ENCODE measurements at regions not wholly inside any gene's neighbourhood (a gene's known extent, or its start where the extent isn't known, plus 50 kb on each side); places are given as distances from the start of the nearest gene placed in this dataset.

DNA sequence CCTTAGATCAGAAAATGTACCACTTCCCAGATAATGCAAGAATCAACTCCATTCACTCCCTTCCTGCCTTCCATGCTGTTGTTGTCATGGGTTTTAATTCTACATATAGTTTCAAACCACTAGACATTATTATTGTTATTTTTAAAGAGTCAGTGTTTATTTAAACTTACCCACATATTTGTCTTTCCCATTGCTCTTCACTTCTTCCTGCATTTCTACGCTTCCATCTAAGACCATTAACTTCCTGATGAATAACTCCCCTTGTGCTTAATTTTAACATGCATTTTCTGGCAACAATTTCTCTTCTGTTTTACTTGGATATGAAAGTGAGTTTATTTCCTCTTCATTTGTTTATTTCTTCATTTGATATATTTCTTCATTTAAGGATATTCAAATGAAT, 127.1 kb upstream of the FHIT start:
- Histone ChIP-seq H3K79me2 (ENCODE audit: control insufficient read depth, insufficient read depth, low read length) (no peaks in the 10 kb centered on the region), H3K4me3 (ENCODE audit: control insufficient read depth in 2 of 3, extremely low read depth in 1 of 3, insufficient read depth in 2 of 3, low read depth in 1 of 3, low read length in 3 of 3) (no peak overlapping the region), H3K36me3 (ENCODE audit: control insufficient read depth in 2 of 2, extremely low read depth in 1 of 2, insufficient read depth in 2 of 2, low read length in 2 of 2) (no peaks in the 10 kb centered on the region), H3K9ac (ENCODE audit: control insufficient read depth, extremely low read depth, insufficient read depth, low read length) (no peak overlapping the region), H4K20me1 (ENCODE audit: control insufficient read depth, extremely low read depth, insufficient read depth, low read length) (no peaks in the 10 kb centered on the region), H3K27ac (ENCODE audit: control insufficient read depth, insufficient read depth, low read length) (no peak overlapping the region), H3K9me3 (ENCODE audit: control insufficient read depth, low read depth, low read length) (no peaks in the 10 kb centered on the region), H3K27me3 (ENCODE audit: control insufficient read depth, extremely low read depth, insufficient read depth, low read length) (no peaks in the 10 kb centered on the region), H3K4me2 (ENCODE audit: control insufficient read depth, extremely low read depth, insufficient read depth, low read depth, low read length) (no peak overlapping the region), H3K4me1 (ENCODE audit: control insufficient read depth, extremely low read depth, insufficient read depth, low read length) (no peaks in the 10 kb centered on the region), H3K9me1 (ENCODE audit: control insufficient read depth, extremely low read depth, insufficient read depth, low read length) (no peaks in the 10 kb centered on the region), H2AFZ (ENCODE audit: control insufficient read depth, low read length) (no peak overlapping the region)
- DNase-seq (ENCODE audit: low read depth, low spot score) (no peak), FAIRE-seq (no peak)
- TF ChIP-seq EZH2 (IDR thresholded peaks at IDR 0.05; ENCODE audit: low read length) = no peak
- TF ChIP-seq, protein P1, sequence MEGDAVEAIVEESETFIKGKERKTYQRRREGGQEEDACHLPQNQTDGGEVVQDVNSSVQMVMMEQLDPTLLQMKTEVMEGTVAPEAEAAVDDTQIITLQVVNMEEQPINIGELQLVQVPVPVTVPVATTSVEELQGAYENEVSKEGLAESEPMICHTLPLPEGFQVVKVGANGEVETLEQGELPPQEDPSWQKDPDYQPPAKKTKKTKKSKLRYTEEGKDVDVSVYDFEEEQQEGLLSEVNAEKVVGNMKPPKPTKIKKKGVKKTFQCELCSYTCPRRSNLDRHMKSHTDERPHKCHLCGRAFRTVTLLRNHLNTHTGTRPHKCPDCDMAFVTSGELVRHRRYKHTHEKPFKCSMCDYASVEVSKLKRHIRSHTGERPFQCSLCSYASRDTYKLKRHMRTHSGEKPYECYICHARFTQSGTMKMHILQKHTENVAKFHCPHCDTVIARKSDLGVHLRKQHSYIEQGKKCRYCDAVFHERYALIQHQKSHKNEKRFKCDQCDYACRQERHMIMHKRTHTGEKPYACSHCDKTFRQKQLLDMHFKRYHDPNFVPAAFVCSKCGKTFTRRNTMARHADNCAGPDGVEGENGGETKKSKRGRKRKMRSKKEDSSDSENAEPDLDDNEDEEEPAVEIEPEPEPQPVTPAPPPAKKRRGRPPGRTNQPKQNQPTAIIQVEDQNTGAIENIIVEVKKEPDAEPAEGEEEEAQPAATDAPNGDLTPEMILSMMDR (optimal IDR thresholded peaks at IDR 0.05 in 1 of 3, IDR thresholded peaks at IDR 0.05 in 1 of 3, conservative IDR thresholded peaks at IDR 0.05 in 1 of 3; ENCODE audit: extremely low read depth in 1 of 3, insufficient read depth in 2 of 3, low read length in 3 of 3) = no peak
- dilution Hi-C loops (cut with MboI; ENCODE audit: extremely low pct_ligation_motif_present, low sequenced_read_pairs) = no loop called here

DNA sequence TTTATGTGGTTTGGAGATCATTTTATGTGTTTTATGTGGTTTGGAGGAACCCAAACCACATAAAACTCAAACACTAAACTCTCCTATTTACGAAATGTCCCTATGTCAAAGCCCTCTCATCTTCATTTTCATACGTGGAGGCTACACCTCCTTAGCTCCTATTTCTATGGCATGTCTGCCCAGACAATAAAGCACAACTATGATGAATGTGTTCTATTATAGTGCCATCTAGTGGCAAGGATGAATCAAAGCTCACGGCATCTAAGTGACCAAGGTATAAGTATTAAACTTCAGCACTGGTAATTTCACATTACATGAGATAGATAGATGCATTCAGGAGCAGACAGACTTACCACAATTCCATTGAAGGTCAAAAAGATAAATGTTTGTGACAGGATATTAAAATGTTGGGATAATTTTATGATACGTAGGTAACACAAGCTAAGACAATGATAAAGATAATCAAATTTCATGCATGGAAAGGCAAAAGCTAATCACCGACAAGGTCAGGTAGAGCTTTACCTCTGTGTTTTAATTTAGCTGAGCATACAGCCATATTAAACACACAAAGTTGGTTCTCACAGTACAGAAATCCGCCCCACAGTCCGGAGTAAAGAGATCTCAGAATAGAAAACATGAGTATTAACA, 130.6 kb upstream of the FHIT start:
- Histone ChIP-seq H3K27me3 (ENCODE audit: control insufficient read depth, extremely low read depth, insufficient read depth, low read length) (no peaks in the 10 kb centered on the region), H3K79me2 (ENCODE audit: control insufficient read depth, insufficient read depth, low read length) (no peaks in the 10 kb centered on the region), H3K9me1 (ENCODE audit: control insufficient read depth, extremely low read depth, insufficient read depth, low read length) (no peaks in the 10 kb centered on the region), H3K27ac (ENCODE audit: control insufficient read depth, insufficient read depth, low read length) (no peak overlapping the region), H3K4me3 (ENCODE audit: control insufficient read depth in 2 of 3, extremely low read depth in 1 of 3, insufficient read depth in 2 of 3, low read depth in 1 of 3, low read length in 3 of 3) (no peak overlapping the region), H3K9ac (ENCODE audit: control insufficient read depth, extremely low read depth, insufficient read depth, low read length) (no peak overlapping the region), H3K36me3 (ENCODE audit: control insufficient read depth in 2 of 2, extremely low read depth in 1 of 2, insufficient read depth in 2 of 2, low read length in 2 of 2) (no peaks in the 10 kb centered on the region), H3K4me1 (ENCODE audit: control insufficient read depth, extremely low read depth, insufficient read depth, low read length) (no peaks in the 10 kb centered on the region), H2AFZ (ENCODE audit: control insufficient read depth, low read length) (no peak overlapping the region), H4K20me1 (ENCODE audit: control insufficient read depth, extremely low read depth, insufficient read depth, low read length) (no peaks in the 10 kb centered on the region), H3K9me3 (ENCODE audit: control insufficient read depth, low read depth, low read length) (no peaks in the 10 kb centered on the region), H3K4me2 (ENCODE audit: control insufficient read depth, extremely low read depth, insufficient read depth, low read depth, low read length) (no peak overlapping the region)
- dilution Hi-C loops (cut with MboI; ENCODE audit: extremely low pct_ligation_motif_present, low sequenced_read_pairs) = no loop called here
- TF ChIP-seq EZH2 (IDR thresholded peaks at IDR 0.05; ENCODE audit: low read length) = no peak
- TF ChIP-seq, protein P1 (optimal IDR thresholded peaks at IDR 0.05 in 1 of 3, IDR thresholded peaks at IDR 0.05 in 1 of 3, conservative IDR thresholded peaks at IDR 0.05 in 1 of 3; ENCODE audit: extremely low read depth in 1 of 3, insufficient read depth in 2 of 3, low read length in 3 of 3) = peak; percentile 14 to 52 (median 41)
- FAIRE-seq (no peak), DNase-seq (ENCODE audit: low read depth, low spot score) (no peak)
